Skin of body (tissue), 1 donor: ENCODE measurements at regions not wholly inside any gene's neighbourhood (a gene's known extent, or its start where the extent isn't known, plus 50 kb on each side); places are given as distances from the start of the nearest gene placed in this dataset.
"Not testable (repeated sequence)": the region's sequence is repeated elsewhere in the genome, so short reads cannot be mapped to it uniquely, and the experiment has no call there.

Experiments
- DNase-seq: peaks from one replicate; lab custom pipeline; 2025; lab: John Stamatoyannopoulos, UW

- no peak for DNase-seq
Measured at GRCh38 chr13:21228738-21229137, 52.3 kb downstream of the MRPL57 start.

DNA sequence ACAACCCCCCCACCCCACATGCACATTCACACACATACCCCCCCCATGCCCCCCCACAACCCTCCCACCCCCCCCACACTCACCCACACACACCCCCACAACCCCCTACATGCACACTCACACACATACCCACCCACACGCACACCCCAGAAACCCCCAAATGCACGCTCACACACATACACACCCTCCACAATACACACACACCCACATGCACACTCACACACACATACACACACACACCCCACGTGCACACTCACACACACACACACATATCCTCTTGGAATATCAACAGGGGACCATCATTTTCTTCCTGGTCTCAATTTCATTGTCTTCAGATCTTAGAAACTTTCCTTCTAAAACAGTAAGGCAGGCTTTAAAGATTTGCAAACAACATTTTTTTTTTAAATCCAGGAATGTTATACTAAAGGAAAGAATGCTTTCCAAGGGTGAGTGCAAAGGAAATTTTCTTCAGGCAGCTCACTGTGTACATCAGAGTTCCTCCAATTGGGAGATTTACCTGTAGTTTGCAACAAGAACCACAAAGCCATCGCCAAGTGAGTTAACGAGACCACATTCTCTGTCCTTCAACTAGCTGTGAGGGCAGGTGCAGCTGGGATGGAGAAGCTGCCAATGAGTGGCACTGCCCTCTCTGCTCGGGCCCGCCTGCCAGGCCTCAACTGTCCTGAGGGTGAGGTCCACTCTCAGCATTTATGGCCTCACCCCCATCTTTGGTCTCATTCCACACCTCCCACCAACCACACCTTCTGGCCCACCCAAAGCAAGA lies 53.0 kb downstream of the MRPL57 start:
- no peak for DNase-seq

DNA sequence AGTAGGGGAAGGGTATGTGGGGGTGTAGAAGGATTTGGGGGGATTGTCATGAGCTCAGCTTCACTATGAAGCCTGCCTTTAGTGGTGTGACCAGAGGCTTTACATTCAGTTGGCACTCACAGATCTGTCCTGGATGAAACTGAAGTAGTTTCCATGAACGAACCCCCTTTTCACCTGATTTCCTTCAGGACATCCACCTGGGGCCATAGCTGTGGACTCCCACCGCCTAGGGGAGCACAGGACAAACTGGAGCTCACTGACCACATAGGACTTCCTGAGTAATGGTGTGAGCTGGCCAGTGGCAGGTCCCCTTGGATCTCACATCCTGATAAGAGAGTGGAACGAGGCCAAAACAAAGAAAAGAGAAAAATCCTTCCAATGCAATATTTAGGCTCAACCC lies 54.1 kb downstream of the MRPL57 start:
- DNase-seq, result no peak

DNA sequence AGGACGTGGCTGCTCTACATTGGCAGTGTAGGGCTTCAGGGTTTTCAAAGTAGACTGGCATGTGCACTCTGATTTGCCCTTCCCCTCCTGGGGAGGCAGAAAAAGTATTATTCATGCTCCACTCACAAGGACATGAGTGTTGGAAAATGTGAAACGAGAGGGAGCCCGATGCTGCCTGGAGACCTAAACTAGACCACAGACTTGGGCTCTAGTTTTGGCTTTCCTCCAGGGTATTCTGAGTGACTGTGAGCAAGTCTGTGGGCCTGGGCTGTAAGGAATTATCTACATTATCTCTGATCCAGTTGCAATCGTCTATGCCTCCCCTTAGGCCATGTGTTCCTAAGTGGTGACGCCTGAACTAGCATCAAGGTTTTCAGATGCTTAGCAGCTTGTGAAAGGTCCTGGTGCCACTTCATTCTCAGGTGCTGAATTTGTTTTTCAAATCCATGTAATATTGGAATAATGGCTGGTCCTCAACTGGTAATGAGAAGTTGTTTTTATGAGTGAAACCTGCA lies 55.0 kb downstream of the MRPL57 start:
- no peak for DNase-seq

DNA sequence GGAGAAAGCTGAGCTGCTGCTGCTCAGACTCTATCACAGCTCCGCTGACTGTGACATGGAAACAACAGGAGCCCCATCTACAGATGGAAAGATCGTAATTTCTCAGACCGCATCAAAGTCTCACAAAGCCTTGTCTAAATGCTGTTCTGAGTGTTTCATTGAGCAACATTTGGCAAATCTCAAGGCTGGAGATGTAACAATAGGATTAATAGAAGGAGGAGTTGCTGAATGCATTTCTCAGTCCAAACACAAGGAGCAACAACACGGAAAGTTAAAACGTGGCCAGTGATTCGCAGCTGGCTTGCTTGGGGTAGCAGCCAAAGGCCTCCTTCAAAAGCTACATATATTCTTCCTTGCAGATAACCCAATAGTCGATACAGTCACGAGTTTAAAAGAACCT lies 55.7 kb downstream of the MRPL57 start:
- peak; percentile 11 for DNase-seq

DNA sequence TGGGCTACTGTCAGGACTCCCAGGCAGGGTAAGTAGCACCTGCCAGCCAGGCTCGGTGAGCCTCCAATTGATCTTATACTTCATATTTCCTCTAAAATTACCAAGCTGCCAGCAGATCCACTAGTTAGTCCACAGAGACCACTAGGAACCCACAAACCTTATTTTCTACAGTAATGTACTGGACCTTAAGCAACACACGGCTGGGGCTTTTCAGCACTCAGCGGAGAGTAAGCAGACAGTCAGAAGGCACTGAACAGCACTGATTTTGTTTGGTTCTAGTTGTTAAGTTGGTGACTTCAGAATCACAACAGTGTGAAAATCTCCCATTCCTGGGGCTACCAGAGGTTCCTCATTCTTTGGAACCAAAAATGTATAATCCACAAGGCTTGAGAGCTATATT lies 56.1 kb downstream of the MRPL57 start:
- no peak for DNase-seq

DNA sequence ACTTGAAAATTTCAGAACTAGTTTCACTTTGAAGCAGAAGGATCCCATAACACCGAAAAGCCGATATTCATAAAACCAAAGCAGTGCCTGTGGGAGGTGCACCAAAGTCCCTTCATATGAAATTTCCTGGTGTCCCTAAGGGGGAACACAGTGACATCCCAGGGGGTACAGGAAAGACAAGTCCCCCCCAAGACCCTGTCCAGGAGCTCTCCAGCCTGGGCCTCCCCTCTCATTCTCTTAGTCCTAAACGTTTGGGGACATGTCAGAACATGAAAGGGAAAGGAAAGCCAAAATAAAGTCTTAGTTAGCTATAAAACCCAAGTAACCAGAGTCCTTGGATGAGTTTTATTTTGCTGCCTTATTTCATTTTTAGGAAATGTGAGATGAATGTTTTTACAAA lies 56.6 kb downstream of the MRPL57 start:
- DNase-seq, result no peak

- no peak for DNase-seq
Measured at GRCh38 chr13:21234526-21234925, 58.1 kb downstream of the MRPL57 start.

DNA sequence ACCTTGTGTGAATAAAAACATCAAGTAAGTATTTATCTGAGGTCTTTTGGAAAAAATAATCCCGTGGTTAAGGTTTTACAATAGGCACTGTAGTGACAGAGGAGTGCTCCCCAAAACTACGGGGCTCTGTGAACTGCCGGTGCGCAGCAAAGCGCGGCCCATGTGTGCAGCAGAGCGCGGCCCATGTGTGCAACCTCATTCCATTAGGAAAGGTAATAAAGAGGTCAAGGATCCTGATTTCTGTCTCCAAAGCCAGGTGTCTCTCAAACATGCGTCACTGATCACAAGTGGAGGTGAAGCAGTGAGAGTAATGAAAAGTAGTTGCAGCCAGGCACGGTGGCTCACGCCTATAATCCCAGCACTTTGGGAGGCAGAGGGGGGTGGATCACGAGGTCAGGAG lies 58.7 kb downstream of the MRPL57 start:
- DNase-seq, result no peak

- no peak for DNase-seq
Measured at GRCh38 chr13:21237081-21237480, 60.6 kb downstream of the MRPL57 start.

DNA sequence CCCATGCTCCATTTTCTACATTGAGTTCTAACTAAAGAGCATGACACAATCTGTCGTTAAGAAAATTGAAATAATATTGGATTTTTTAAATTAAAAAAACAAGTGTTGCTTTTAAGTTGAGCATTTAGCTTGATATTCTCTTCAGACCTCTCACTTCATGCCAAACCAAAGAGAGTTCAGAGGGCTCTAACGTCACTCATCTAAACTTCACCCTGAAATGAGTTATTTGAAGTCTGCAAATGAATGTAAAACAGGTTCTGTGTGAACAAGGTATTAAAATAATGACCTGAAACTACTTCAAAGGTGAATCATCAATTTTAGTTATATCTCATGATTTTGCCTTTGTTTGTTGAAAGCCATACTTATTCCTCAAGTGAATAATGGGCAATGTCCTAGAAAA lies 61.8 kb downstream of the MRPL57 start:
- DNase-seq, result no peak

DNA sequence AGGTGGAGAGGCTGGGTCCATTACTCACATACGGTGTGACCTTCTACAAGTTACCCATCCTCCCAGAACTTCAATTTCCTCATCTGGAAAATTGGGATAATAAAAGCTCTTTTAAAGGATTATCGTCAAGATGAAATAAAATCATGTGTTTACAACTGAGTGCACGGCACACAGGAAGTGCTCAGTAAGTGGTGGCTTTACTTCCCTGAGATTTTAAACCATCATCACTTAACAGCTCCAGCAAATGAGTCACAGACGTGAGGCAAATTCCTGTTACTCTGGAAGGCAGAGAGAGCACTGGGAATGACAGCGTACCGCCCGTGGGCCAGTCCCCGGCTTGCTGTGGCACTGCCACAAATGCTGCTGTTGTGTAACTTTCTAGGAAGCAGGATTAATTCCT lies 64.1 kb downstream of the MRPL57 start:
- DNase-seq, result no peak

DNA sequence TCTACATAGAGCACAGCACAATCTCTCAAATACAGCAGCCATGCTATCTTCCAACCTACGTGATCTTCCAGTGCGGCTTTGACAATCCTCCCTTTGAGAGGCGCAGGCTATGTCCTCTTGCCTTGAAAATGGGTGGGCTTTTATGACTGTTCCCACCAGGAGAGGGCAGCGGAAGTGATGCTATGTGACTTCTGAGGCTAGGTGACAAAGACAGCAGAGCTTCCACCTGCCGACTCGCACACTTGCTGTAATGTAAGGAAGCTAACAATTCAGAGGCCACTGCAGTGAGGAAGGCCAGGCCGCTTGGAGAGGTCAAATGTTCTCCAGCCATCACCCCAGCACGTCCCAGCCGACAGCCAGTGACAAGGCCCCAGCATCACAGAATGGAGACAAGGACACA lies 65.8 kb downstream of the MRPL57 start:
- no peak for DNase-seq

DNA sequence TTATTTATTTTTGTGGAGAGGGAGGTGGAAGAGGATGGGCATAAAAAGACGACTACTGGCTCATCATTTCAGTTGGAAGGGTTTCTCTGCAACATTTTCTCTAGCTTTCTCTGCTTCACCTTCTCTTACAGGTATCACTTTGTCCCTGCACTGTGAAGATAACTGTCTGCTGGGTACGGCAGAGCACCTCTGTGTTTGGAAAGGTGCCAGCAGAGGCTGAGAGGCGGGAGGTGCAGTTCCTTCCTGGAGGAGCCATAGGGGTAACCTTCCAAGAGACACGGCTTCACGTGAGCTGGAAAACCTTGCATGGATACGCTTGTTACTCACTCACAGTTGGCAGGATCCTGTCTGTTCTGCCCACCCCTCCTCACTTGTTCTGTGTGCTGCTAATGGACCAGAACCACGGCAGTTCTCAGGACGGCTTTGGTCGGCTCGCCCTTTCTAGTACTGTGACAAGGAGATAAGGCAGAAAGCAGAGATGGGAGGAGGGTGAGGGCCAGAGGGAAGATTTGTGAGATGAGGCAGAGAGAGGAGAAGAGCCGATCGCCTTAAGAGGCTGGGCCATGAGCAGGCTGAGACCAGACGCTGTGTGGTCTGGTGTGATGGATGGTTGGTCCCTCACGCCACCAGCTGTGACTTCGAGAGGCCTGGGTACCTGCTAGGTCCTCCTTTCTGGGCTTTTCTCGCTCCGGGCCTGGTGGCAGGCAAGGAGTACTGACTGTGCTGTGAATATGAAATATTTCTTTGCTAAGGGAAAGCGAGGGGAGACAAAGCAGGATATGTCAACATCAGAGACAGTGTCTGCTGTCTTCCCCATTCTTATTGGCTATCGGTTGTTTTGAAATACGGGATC lies 66.8 kb downstream of the MRPL57 start:
- DNase-seq, result no peak

DNA sequence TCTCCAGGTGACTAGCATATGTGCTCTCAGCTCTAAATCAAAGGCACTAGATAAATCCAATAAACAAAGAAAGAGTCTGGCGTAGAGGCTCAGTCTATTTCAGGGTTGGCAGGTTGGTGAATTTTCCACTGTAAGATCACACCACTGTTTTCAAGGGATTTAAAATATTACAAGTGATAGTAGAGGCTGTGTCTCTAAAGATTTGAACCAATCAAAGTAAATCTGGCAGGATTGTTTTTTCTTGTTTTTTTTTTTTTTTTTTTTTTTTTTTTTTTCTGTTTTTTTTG lies 67.4 kb downstream of the MRPL57 start:
- peak; percentile 3 for DNase-seq

GRCh38 chr13:21246761-21247452 lies 70.4 kb downstream of the MRPL57 start:
- no peak for DNase-seq

DNA sequence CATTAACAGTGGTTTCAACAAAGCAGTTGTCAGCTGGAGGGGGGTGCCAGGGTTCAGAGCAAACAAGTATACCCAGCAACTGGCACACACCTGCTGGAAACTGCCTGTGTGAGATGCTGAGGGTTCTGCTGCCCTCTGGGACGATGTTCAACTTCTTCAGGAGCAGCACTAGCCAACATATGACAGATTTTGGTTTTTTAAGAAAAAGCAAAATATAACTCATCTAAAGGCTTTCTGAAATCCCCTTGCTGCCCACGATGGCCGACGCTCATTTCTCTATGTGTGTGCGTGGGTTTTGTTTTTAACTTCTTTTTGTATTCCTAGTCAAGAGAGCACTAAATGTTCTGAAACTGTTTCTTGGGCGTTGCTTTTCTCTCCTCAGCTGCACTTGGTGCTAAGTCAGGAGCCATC lies 79.9 kb downstream of the MRPL57 start:
- DNase-seq, result no peak

- no peak for DNase-seq
Measured at GRCh38 chr13:21256891-21257290, 80.4 kb downstream of the MRPL57 start.

DNA sequence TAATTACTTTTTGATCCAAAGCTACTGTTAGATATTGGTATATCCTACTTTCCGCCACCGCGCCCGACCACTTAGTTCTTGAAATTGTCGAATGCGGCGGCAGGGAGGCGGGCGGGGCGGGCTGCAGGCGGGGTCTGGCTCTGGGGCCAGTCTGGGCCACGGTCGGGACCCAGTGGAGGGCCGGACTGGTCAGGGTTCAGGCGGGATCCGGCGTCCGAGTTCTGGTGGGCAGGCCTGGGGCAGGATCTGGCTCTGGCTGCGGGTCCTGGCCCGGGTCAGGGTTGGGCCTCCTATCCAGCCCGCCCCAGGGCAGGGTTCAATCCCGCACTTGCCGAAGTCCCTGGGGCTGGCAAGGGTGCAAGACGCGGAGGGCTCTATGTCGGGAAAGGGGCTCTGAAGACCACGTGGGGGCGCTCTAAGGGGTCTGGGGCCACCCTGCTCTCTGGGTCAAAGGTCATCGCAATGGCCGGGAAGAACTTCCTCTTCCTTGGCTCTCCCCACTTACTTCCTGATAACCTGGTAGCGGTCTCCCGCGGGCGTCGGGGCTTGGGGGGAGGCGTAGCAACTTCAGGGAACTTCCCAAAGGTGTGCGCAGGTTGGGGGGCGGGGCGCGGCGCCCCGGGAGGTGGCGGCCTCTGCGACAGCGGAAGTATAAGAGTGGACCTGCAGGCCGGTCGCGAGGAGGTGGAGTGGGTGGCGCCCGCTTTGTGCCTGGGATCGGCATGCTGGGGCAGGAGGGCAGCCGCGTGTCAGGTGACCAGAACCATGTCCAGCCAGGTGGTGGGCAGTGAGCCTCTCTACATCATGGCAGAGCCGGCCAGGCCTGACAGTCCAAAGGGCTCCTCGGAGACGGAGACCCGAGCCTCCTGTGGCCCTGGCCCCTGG lies 83.4 kb downstream of the MRPL57 start:
- no peak for DNase-seq

GRCh38 chr13:21260561-21261290 lies 84.3 kb downstream of the MRPL57 start:
- DNase-seq, result not testable (repeated sequence)
